Stimulated activated naive CD4-positive, alpha-beta T cell (primary cell): ENCODE measurements at regions not wholly inside any gene's neighbourhood (a gene's known extent, or its start where the extent isn't known, plus 50 kb on each side); places are given as distances from the start of the nearest gene placed in this dataset.

ENCODE experiments used
- DNase-seq, 6 experiments: peaks; one replicate each; lab custom pipeline; 2025; lab: John Stamatoyannopoulos, UW

DNA sequence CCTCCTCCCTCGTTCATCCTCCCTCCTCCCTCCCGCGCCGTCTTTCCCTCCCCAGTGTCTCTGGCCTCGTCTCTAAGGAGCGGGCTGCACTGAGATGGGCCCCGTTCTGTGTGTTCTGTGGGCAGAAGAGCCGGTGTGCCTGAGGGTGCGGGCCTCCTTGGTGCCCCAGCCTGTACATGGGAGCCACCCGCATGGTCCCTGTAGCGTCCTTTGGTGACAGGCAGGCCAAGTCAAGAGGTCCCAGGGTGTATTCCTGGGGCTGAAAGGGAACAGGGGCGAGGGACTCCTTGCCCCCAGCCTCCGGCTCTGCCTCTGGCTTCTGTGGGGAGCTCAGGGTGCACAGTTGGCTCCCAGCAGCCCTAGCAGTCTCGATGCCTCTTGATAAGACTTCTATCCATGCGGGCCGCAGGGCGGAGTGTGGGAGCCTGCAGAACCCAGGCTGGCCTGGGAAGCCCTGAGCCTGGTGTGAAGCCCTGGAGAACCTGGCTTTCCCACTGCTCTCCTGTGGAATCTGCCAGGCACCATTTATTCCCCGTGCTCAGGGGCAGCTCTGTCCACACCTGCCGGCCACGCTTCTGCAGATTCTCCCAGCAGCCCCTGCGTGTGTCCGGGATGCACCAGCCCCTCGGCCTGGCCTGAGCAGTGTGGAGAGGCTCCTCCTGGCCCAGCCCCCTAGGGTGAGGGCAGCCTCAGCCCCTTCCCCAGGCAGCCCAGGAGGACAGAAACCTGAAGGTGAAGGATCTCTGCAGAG lies 181.3 kb downstream of the KIF26A start:
- DNase-seq, result no peak

DNA sequence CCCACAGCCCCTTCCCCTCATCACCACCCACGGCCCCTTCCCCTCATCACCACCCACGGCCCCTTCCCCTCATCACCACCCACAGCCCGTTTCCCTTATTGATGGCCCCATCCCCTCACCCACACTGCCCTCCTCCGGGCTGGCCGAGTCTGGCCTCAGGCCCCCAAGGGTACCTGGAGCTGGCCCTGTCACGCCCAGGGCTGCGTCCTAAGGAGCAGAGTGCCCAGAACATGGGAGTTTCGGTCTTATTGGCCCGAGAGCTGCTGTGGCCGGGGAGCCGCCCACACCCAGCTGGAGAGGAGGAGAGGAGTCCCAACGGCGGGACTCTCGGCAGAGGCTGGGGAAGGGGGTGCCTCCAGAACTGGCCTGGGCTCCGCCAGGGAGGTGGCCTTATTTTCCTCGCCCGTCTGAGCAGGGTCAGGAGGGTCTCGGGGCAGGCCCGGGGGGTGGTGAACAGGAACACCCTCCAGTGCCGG lies 182.3 kb downstream of the KIF26A start:
- no peak for DNase-seq

GRCh38 chr14:104321088-104321801 lies 182.9 kb downstream of the KIF26A start:
- DNase-seq, result no peak

DNA sequence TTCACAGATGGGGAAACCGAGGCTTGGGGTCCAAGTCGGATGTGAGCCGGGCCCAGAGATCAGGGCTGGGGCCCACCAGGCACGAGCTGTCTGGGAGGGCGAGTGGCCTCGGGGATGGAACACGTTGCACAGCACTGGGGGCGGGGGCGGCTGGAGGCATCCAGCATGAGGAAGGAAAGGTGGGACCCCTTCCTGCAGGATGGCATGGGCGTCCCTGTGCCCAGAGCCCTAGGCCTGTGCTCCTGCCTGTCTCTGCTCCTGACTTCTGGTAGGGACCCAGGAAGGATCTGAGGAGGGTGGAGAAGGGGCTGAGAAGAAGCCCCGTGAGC lies 183.4 kb downstream of the KIF26A start:
- DNase-seq, result no peak

- no peak for DNase-seq
These were observed 184.4 kb downstream of the KIF26A start for GRCh38 chr14:104322531-104323366.

- no peak for DNase-seq
These were observed 185.3 kb downstream of the KIF26A start for GRCh38 chr14:104323551-104324175.

- no peak for DNase-seq
These were observed 188.5 kb downstream of the KIF26A start for GRCh38 chr14:104326848-104327247.

GRCh38 chr14:104328607-104329006 lies 190.2 kb downstream of the KIF26A start:
- DNase-seq, result no peak

DNA sequence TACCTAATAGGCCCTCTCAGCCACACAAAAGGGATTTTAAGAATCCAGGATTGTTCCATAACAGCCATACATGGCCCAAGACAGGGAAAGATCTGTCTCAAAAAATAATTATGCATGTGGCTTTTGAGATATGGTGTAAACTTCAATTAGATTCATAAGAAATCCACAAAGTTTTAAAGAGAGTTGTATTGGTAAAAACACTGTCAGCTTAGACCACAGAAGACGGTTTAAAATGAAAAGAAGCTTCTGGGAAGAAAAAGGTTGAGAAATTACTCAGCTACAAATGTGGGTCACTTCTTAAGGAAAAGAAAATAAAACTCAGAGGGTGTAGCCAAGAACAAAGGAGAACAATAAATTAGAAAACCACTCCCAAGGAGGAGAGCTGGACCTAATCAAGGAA lies 191.4 kb downstream of the KIF26A start:
- no peak for DNase-seq

- DNase-seq, result no peak
These were observed 193.7 kb downstream of the KIF26A start for GRCh38 chr14:104331871-104332605.

- DNase-seq, result no peak
These were observed 194.4 kb downstream of the KIF26A start for GRCh38 chr14:104332634-104333270.

DNA sequence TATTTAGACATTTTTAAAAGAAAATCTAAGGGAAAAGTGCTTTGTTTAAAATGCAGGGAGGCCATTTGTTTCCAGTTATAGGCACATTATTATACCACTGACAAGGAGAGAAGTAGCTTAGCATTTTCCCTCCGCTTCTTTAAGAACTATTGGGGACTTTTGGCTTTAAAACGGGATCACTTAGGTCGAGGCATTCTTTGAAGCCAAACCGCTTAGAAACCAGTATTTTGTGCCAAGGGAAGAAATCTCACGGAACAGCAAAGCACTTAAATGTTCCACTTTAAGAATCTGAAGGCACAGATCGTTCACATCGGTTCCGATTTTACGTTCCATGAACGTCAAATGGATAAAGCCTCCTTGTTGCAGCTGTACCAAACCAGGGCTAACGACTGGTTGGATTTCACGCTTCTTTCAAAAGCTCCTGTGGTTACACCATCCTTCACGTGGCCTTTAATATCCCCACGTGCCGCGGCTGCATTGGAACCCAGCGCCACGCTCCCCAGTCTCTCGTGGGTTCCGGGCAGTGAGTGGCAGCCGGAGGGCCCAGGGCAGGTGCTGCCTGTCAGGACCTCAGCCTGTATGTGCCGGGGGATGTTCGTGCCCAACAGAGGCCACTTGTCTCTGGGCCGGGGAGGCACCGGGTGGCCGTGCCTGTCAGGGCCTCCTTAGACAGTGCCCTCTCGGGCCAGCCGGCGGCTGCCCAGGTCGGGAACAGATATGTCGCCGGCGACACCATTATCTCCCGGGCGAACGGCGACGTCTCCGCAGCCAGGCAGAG lies 195.4 kb downstream of the KIF26A start:
- DNase-seq, result no peak

GRCh38 chr14:104334424-104335161 lies 196.2 kb downstream of the KIF26A start:
- DNase-seq, result no peak

GRCh38 chr14:104335176-104335575 lies 196.8 kb downstream of the KIF26A start:
- no peak for DNase-seq

DNA sequence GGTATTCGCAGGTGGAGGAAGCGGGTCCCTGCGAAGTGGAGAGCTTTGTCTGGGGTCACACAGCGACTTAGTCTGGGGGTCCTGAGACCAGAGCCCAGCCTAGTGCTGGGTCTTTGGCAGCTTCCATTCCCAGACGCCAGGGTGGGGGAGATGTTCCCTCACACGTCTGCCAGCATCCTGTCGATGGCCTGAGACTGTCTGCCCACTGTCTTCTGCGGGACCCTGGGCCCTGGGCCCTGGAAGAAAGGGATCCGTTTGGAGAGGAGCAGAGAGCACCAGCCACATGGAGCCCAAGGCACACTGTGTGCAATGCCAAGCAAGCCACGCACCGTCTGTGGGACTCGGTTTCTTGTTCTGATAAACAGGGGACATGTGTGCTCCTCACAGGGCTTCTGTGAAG lies 197.2 kb downstream of the KIF26A start:
- DNase-seq, result no peak

DNA sequence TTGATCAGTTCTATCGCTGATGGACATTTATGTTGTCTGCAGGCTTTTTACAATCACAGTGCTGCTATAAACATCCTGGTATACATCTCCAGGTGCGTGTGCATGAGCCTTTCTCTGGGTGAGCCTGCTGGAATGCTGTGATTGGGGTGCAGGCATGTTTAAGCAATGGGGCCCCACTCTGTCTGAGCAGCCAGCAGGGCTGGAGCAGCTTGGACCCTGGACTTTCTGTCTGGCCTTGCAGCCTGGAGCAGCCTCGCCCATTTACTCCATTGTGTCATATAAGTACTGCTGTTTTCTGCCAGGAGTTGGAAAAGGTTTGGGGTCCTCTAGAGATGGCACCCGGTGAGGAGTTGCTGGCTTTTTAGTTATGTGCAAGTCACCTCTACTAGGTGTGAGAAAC lies 199.0 kb downstream of the KIF26A start:
- DNase-seq, result no peak

DNA sequence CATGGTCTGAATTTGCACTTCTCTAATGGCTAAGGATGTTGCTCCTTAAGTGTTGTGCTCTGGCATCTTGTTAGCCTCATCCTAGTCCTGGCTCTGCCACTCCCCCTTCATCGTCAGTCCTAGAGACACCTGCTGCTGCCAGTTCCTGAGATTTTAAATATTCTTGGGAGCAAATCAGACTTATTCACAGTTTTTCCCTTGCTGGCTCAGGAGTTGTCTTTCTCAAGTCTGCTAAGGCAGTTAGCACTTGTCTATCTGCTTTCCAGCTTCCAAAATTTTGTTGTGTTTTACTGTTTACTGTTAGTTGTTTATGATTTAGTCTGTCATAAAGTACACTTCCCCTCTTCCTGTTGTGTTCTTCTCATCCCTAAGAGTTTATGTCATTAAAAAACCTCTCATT lies 201.0 kb downstream of the KIF26A start:
- no peak for DNase-seq

DNA sequence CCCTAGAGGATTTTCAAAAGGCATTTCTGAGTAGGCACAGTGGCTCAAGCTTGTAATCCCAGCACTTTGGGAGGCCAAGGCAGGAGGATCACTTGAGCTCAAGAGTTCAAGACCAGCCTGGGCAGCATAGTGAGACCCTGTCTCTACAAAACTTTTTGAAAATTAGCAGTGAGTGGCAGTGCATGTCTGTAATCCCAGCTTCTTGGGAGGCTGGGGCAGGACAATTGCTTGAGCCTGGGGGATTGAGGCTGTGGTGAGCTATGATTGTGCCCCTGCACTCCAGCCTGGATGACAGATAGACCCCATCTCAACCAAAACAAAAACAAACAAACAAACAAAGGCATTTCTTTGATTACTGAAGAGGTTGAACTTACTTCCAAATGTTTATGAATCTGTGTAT lies 201.4 kb downstream of the KIF26A start:
- no peak for DNase-seq
